ENCODE measurements at regions not wholly inside any gene's neighbourhood (a gene's known extent, or its start where the extent isn't known, plus 50 kb on each side); places are given as distances from the start of the nearest gene placed in this dataset.

GRCh38 chr13:74889321-74889720 is 592.6 kb downstream of the TBC1D4 start:
- DNase-seq (ENCODE audit: low read depth in 2 of 3, low spot score in 2 of 3) = no peak

- DNase-seq (ENCODE audit: low read depth in 2 of 3, low spot score in 2 of 3) = no peak
These were observed 595.5 kb downstream of the TBC1D4 start for GRCh38 chr13:74886502-74886901.

- DNase-seq (ENCODE audit: low read depth in 2 of 3, low spot score in 2 of 3) = no peak
These were observed 598.1 kb downstream of the TBC1D4 start for GRCh38 chr13:74883834-74884233.

GRCh38 chr13:74871369-74872070 is 610.4 kb downstream of the TBC1D4 start:
- DNase-seq (ENCODE audit: low read depth in 2 of 3, low spot score in 2 of 3) = no peak

- DNase-seq (ENCODE audit: low read depth in 2 of 3, low spot score in 2 of 3) = no peak
These were observed 611.1 kb downstream of the TBC1D4 start for GRCh38 chr13:74870865-74871264.

GRCh38 chr13:74869846-74870245 is 612.1 kb downstream of the TBC1D4 start:
- DNase-seq (ENCODE audit: low read depth in 2 of 3, low spot score in 2 of 3) = no peak

GRCh38 chr13:74868049-74868448 is 613.9 kb downstream of the TBC1D4 start:
- no peak for DNase-seq (ENCODE audit: low read depth in 2 of 3, low spot score in 2 of 3)

- no peak for DNase-seq (ENCODE audit: low read depth in 2 of 3, low spot score in 2 of 3)
These were observed 614.5 kb downstream of the TBC1D4 start for GRCh38 chr13:74867460-74867859.

- no peak for DNase-seq (ENCODE audit: low read depth in 2 of 3, low spot score in 2 of 3)
These were observed 615.9 kb downstream of the TBC1D4 start for GRCh38 chr13:74866101-74866500.

- no peak for DNase-seq (ENCODE audit: low read depth in 2 of 3, low spot score in 2 of 3)
These were observed 616.3 kb downstream of the TBC1D4 start for GRCh38 chr13:74865656-74866055.

GRCh38 chr13:74860789-74861188 is 621.2 kb downstream of the TBC1D4 start:
- DNase-seq (ENCODE audit: low read depth in 2 of 3, low spot score in 2 of 3) = no peak

GRCh38 chr13:74850893-74851292 is 631.1 kb downstream of the TBC1D4 start:
- DNase-seq (ENCODE audit: low read depth in 2 of 3, low spot score in 2 of 3) = no peak

GRCh38 chr13:74847966-74848365 is 634.0 kb downstream of the TBC1D4 start:
- DNase-seq (ENCODE audit: low read depth in 2 of 3, low spot score in 2 of 3) = no peak

GRCh38 chr13:74845806-74846205 is 636.2 kb downstream of the TBC1D4 start:
- DNase-seq (ENCODE audit: low read depth in 2 of 3, low spot score in 2 of 3) = no peak

- DNase-seq (ENCODE audit: low read depth in 2 of 3, low spot score in 2 of 3) = no peak
These were observed 640.3 kb downstream of the TBC1D4 start for GRCh38 chr13:74841651-74842050.

GRCh38 chr13:74841123-74841522 is 640.8 kb downstream of the TBC1D4 start:
- no peak for DNase-seq (ENCODE audit: low read depth in 2 of 3, low spot score in 2 of 3)

- no peak for DNase-seq (ENCODE audit: low read depth in 2 of 3, low spot score in 2 of 3)
These were observed 642.3 kb downstream of the TBC1D4 start for GRCh38 chr13:74839656-74840055.

GRCh38 chr13:74838096-74838495 is 643.9 kb downstream of the TBC1D4 start:
- DNase-seq (ENCODE audit: low read depth in 2 of 3, low spot score in 2 of 3) = no peak

GRCh38 chr13:74836628-74837027 is 645.3 kb downstream of the TBC1D4 start:
- no peak for DNase-seq (ENCODE audit: low read depth in 2 of 3, low spot score in 2 of 3)

- no peak for DNase-seq (ENCODE audit: low read depth in 2 of 3, low spot score in 2 of 3)
These were observed 646.4 kb downstream of the TBC1D4 start for GRCh38 chr13:74835579-74835978.

- DNase-seq (ENCODE audit: low read depth in 2 of 3, low spot score in 2 of 3) = no peak
These were observed 656.1 kb downstream of the TBC1D4 start for GRCh38 chr13:74825938-74826246.

- DNase-seq (ENCODE audit: low read depth in 2 of 3, low spot score in 2 of 3) = no peak
These were observed 656.6 kb downstream of the TBC1D4 start for GRCh38 chr13:74825152-74825937.

GRCh38 chr13:74820809-74821208 is 661.2 kb downstream of the TBC1D4 start:
- DNase-seq (ENCODE audit: low read depth in 2 of 3, low spot score in 2 of 3) = no peak

Measured in activated CD8-positive, alpha-beta memory T cell treated with anti-CD3 and anti-CD28 coated beads for 48 hours (primary cell).